A549 (cell line): ENCODE measurements at regions not wholly inside any gene's neighbourhood (a gene's known extent, or its start where the extent isn't known, plus 50 kb on each side); places are given as distances from the start of the nearest gene placed in this dataset.
A peak's percentile ranks its signal among the peaks of the same experiment; 100 is the strongest.

Experiments
- ATAC-seq, 2 experiments: fragments of 200-7000 bp in 1 of 2; fragments of >200 bp in 1 of 2; cut with Nextera tagmentation in 1 of 2; cut with Tn5 transposase in 1 of 2; 3 replicates each; pipeline versions ENCODE4 v1.8.0 to v1.9.1; 2018 to 2020; ENCODE audit warnings: mild to moderate bottlenecking in 1 of 2, moderate library complexity in 1 of 2
- CTCF ChIA-PET: fragments of 300-600 bp; sonication (Branson Sonifier 250); formaldehyde crosslinking; extraction: SDS; loops from one replicate; lab custom pipeline; 2021; ENCODE audit warnings: antibody characterized with exemption, inconsistent platforms; lab: Yijun Ruan, JAX
- POLR2A ChIA-PET: fragments of 350-600 bp; formaldehyde crosslinking; extraction: SDS; loops from one replicate; lab custom pipeline; 2021; ENCODE audit warnings: antibody characterized with exemption, inconsistent platforms; lab: Yijun Ruan, JAX
- DNase-seq, 2 experiments: peaks; one replicate each; pipeline versions ENCODE4 v3.0.0 to v3.0.0-alpha.2; 2011 to 2016; ENCODE audit warnings: low read depth in 1 of 2, low spot score in 1 of 2
- FAIRE-seq: peaks from 2 replicates; lab custom pipeline; 2011; peaks lifted over from hg19 to GRCh38; lab: Jason Lieb, UNC
- H3K27ac ChIP-seq, 2 experiments: fragments of >200 bp; sonication (Bioruptor Twin); formaldehyde crosslinking; 3 replicates each; pipeline ENCODE4 v1.5.1; 2016 to 2017
- H3K4me1 ChIP-seq: fragments of >200 bp; sonication (Bioruptor Twin); formaldehyde crosslinking; 3 replicates; pipeline ENCODE4 v1.6.1; 2016
- H3K4me2 ChIP-seq: fragments of >200 bp; sonication (Bioruptor Twin); formaldehyde crosslinking; 3 replicates; pipeline ENCODE4 v1.6.1; 2016
- H3K4me3 ChIP-seq: fragments of >200 bp; sonication (Bioruptor Twin); formaldehyde crosslinking; 3 replicates; pipeline ENCODE4 v1.5.1; 2016
- H3K9me3 ChIP-seq: fragments of >200 bp; sonication (Bioruptor Twin); formaldehyde crosslinking; 3 replicates; pipeline ENCODE4 v1.6.1; 2016
- BCL3 ChIP-seq: fragments of >200 bp; sonication (Bioruptor Twin); formaldehyde crosslinking; IDR thresholded peaks from 3 replicates; pipeline ENCODE4 v1.6.1; 2016
- BHLHE40 ChIP-seq: IDR thresholded peaks from 2 replicates; pipeline ENCODE4 v1.6.1; 2012; ENCODE audit warnings: low read depth, low read length, inconsistent platforms
- CEBPB ChIP-seq, 2 experiments: fragments of >200 bp in 1 of 2; sonication (Bioruptor Twin) in 1 of 2; formaldehyde crosslinking in 1 of 2; IDR thresholded peaks; 2 replicates each; pipeline ENCODE4 v1.6.1; 2012 to 2016
- CHD2 ChIP-seq: fragments of 150-350 bp; IDR thresholded peaks from 2 replicates; pipeline ENCODE4 v1.6.1; 2014; ENCODE audit warnings: low read length; ENCODE audit not compliant: partially characterized antibody
- CTCF ChIP-seq: fragments of >200 bp; sonication (Bioruptor Twin); formaldehyde crosslinking; IDR thresholded peaks from 3 replicates; pipeline ENCODE4 v1.5.1; 2016
- ELK1 ChIP-seq: fragments of 150-350 bp; IDR thresholded peaks from 2 replicates; pipeline ENCODE4 v1.6.1; 2014; ENCODE audit warnings: low read depth, mild to moderate bottlenecking, low read length
- ESRRA ChIP-seq: fragments of 150-350 bp; IDR thresholded peaks from 2 replicates; pipeline ENCODE4 v1.6.1; 2014; ENCODE audit warnings: mild to moderate bottlenecking, low read length, borderline replicate concordance
- GATA3 ChIP-seq: IDR thresholded peaks from 2 replicates; pipeline ENCODE4 v1.6.1; 2012; ENCODE audit warnings: borderline replicate concordance
- HES2 ChIP-seq: fragments of >200 bp; sonication (Bioruptor Twin); formaldehyde crosslinking; IDR thresholded peaks from 2 replicates; pipeline ENCODE4 v1.6.1; 2016
- HEYL ChIP-seq: fragments of 250-450 bp; sonication (Bioruptor Pico); IDR thresholded peaks from 2 replicates; pipeline ENCODE4 v1.8.0; 2021; ENCODE audit warnings: mild to moderate bottlenecking, moderate library complexity
- HOXA7 ChIP-seq: fragments of 250-450 bp; sonication (Bioruptor Pico); IDR thresholded peaks from 2 replicates; pipeline ENCODE4 v1.5.0; 2020; ENCODE audit warnings: mild to moderate bottlenecking, moderate library complexity
- JUNB ChIP-seq: fragments of >200 bp; sonication (Bioruptor Twin); formaldehyde crosslinking; IDR thresholded peaks from 2 replicates; pipeline ENCODE4 v1.6.1; 2016
- KDM1A ChIP-seq: fragments of 200-600 bp; sonication (generic); IDR thresholded peaks from 2 replicates; pipeline ENCODE4 v1.6.1; 2016; ENCODE audit warnings: low read depth, mild to moderate bottlenecking
- KDM5A ChIP-seq: fragments of 200-600 bp; sonication (generic); IDR thresholded peaks from 2 replicates; pipeline ENCODE4 v1.6.1; 2016; ENCODE audit warnings: antibody characterized with exemption, mild to moderate bottlenecking
- MYC ChIP-seq: IDR thresholded peaks from 2 replicates; pipeline ENCODE4 v1.6.1; 2012; ENCODE audit warnings: mild to moderate bottlenecking, inconsistent platforms, low read length, improper control_type of control experiment, borderline replicate concordance
- PHF8 ChIP-seq: fragments of 200-600 bp; sonication (generic); IDR thresholded peaks from 2 replicates; pipeline ENCODE4 v1.6.1; 2016; ENCODE audit warnings: low read depth, mild to moderate bottlenecking, antibody characterized with exemption, moderate library complexity, borderline replicate concordance
- POLR2AphosphoS2 ChIP-seq: conservative IDR thresholded peaks from 2 replicates; pipeline ENCODE4 v1.6.1; 2012; ENCODE audit warnings: low read length, improper control_type of control experiment, inconsistent platforms
- REST ChIP-seq: fragments of 200-600 bp; sonication (generic); IDR thresholded peaks from 2 replicates; pipeline ENCODE4 v1.6.1; 2016; ENCODE audit warnings: antibody characterized with exemption, mild to moderate bottlenecking, moderate library complexity
- RFX5 ChIP-seq: fragments of 450-650 bp; IDR thresholded peaks from 2 replicates; pipeline ENCODE4 v1.7.1; 2014; ENCODE audit warnings: antibody characterized with exemption, mild to moderate bottlenecking, moderate library complexity
- SMC3 ChIP-seq: fragments of >200 bp; sonication (Bioruptor Twin); formaldehyde crosslinking; IDR thresholded peaks from 3 replicates; pipeline ENCODE4 v1.6.1; 2018; ENCODE audit warnings: inconsistent platforms
- TFCP2L1 ChIP-seq: fragments of 250-450 bp; sonication (Bioruptor Pico); IDR thresholded peaks from 2 replicates; pipeline ENCODE4 v1.5.0; 2021; ENCODE audit warnings: mild to moderate bottlenecking
- TP53 ChIP-seq: fragments of 250-450 bp; sonication (Bioruptor Pico); IDR thresholded peaks from 2 replicates; pipeline ENCODE4 v1.5.0; 2021; ENCODE audit warnings: mild to moderate bottlenecking, moderate library complexity
- ZNF302 ChIP-seq: fragments of 250-450 bp; sonication (Bioruptor Pico); IDR thresholded peaks from 2 replicates; pipeline ENCODE4 v1.9.0; 2021; ENCODE audit warnings: inconsistent platforms, mild to moderate bottlenecking, moderate library complexity
- ZSCAN20 ChIP-seq: fragments of 250-450 bp; sonication (Bioruptor Pico); IDR thresholded peaks from 2 replicates; pipeline ENCODE4 v1.8.0; 2022; ENCODE audit warnings: mild to moderate bottlenecking, moderate library complexity
- WGBS: methylation state at CpG from one replicate; pipeline ENCODE4 v1.1.6; 2017; ENCODE audit errors: missing lambda C conversion rate; 5-methylcytosine and 5-hydroxymethylcytosine counted together

- no peak for DNase-seq
- ChIA-PET CTCF (no interaction called here), POLR2A (no interaction called here)
- Histone ChIP-seq H3K4me1 (peaks cover under 1% of the 10 kb centered on the region; the same call in 1 of the 3 replicates), H3K9me3 (no peaks in the 10 kb centered on the region), H3K27ac (0 out of 6 replicates have a peak overlapping the region, but pooled peaks of 1 of the 2 experiments have one; percentile 27), H3K4me3 (no peak overlapping the region), H3K4me2 (no peak overlapping the region)
- WGBS: 64% methylated on average over 6 of the region's 6 CpGs
- TF ChIP-seq CTCF: no peak
- no peak for TF ChIP-seq CEBPB (IDR thresholded peaks at IDR 0.05)
- no peak for TF ChIP-seq ZSCAN20 (CRISPR knock-in tag)
- no peak for TF ChIP-seq HOXA7 (CRISPR knock-in tag)
- TF ChIP-seq ZNF302: no peak
- TF ChIP-seq KDM1A: no peak
- no peak for TF ChIP-seq POLR2AphosphoS2
- TF ChIP-seq SMC3: no peak
- no peak for TF ChIP-seq MYC
- TF ChIP-seq PHF8: no peak
- TF ChIP-seq JUNB: no peak
- no peak for TF ChIP-seq TP53 (CRISPR knock-in tag)
- TF ChIP-seq GATA3: no peak
- TF ChIP-seq RFX5: no peak
- TF ChIP-seq ESRRA: no peak
- no peak for TF ChIP-seq CHD2
- TF ChIP-seq ELK1: no peak
- TF ChIP-seq HEYL (CRISPR knock-in tag): no peak
- no peak for FAIRE-seq
- ATAC-seq: no peak
These were observed 394.9 kb upstream of the SALL1 start for GRCh38 chr16:51545951-51546350.

GRCh38 chr16:51544851-51545467 is 393.9 kb upstream of the SALL1 start:
- H3K4me2 ChIP-seq: no peak overlapping the region
- ATAC-seq (no peak), DNase-seq (no peak), FAIRE-seq (no peak)
- TF ChIP-seq HEYL (CRISPR knock-in tag) (no peak), BHLHE40 (no peak), REST (no peak), PHF8 (no peak), HES2 (no peak), POLR2AphosphoS2 (no peak), KDM5A (no peak), BCL3 (no peak), TFCP2L1 (CRISPR knock-in tag) (no peak), RFX5 (no peak)
- POLR2A ChIA-PET: no interaction called here
- H3K4me3 ChIP-seq: no peak overlapping the region
- H3K9me3 ChIP-seq: no peaks in the 10 kb centered on the region
- 73% methylated on average over 13 of the region's 13 CpGs for WGBS
- CTCF ChIA-PET: interaction anchor here (0.8 kb wide), 1 partner anchor 9 kb away, joined by 5 read pairs; no protein-coding TSS in a partner anchor
- H3K27ac ChIP-seq: no peak overlapping the region; a peak in 2 of 6 replicates
- peaks cover 10% of the 10 kb centered on the region for H3K4me1 ChIP-seq
